ENCODE measurements at regions not wholly inside any gene's neighbourhood (a gene's known extent, or its start where the extent isn't known, plus 50 kb on each side); places are given as distances from the start of the nearest gene placed in this dataset.
"Not testable (repeated sequence)": the region's sequence is repeated elsewhere in the genome, so short reads cannot be mapped to it uniquely, and the experiment has no call there.

- H3K4me3 ChIP-seq (ENCODE audit: low read length in 2 of 2) = peak overlapping the region in 1 of 2 donors; percentile 62
- H4K91ac ChIP-seq (ENCODE audit: low read depth, low read length, poor library complexity) = no peak overlapping the region
- H2AK5ac ChIP-seq (ENCODE audit: low read depth, low read length) = peak overlapping the region; percentile 52
- no peak overlapping the region for H3K27ac ChIP-seq (replicated peaks; ENCODE audit: low read length)
- H3K23ac ChIP-seq (ENCODE audit: low read depth, low read length, poor library complexity) = no peak overlapping the region
- no peaks in the 10 kb centered on the region for H3K9me3 ChIP-seq (replicated peaks in 1 of 2; ENCODE audit: control insufficient read depth in 2 of 2, insufficient read depth in 1 of 2, low read depth in 1 of 2, low read length in 2 of 2)
- no peak overlapping the region for H4K8ac ChIP-seq (ENCODE audit: low read depth, low read length)
- no peak overlapping the region for H2BK12ac ChIP-seq (ENCODE audit: low read length)
- no peaks in the 10 kb centered on the region for H3K4me1 ChIP-seq (ENCODE audit: control insufficient read depth in 2 of 2, insufficient read depth in 1 of 2, low read depth in 1 of 2, low read length in 2 of 2)
- H3K4ac ChIP-seq (ENCODE audit: low read length) = no peak overlapping the region
- WGBS, 2 donors (ENCODE audit: extremely low coverage in 2 of 2, insufficient read length in 2 of 2, insufficient replicate concordance in 1 of 2) = no CpG with 5 or more reads among the region's 13 CpGs
- H2AFZ ChIP-seq (ENCODE audit: low read length) = no peak overlapping the region
- no peak overlapping the region for H2BK120ac ChIP-seq (ENCODE audit: low read depth, low read length)
- H3K4me2 ChIP-seq (ENCODE audit: insufficient read depth, low read length, poor library complexity, severe bottlenecking) = no peak overlapping the region
- H2BK5ac ChIP-seq (ENCODE audit: low read length) = no peak overlapping the region
- H2BK15ac ChIP-seq (ENCODE audit: low read length) = no peak overlapping the region
- H3K9ac ChIP-seq (ENCODE audit: low read depth, low read length, poor library complexity) = no peak overlapping the region
- H3K36me3 ChIP-seq (replicated peaks in 1 of 2; ENCODE audit: control insufficient read depth in 2 of 2, insufficient read depth in 2 of 2, low read length in 2 of 2) = no peaks in the 10 kb centered on the region
- DNase-seq (ENCODE audit: low spot score) = no peak
- no peak overlapping the region for H3K14ac ChIP-seq (ENCODE audit: low read length)
- peak overlapping the region; percentile 83 for H3K18ac ChIP-seq (ENCODE audit: low read length)
- no peaks in the 10 kb centered on the region for H3K27me3 ChIP-seq (ENCODE audit: control insufficient read depth in 3 of 3, insufficient read depth in 3 of 3, low read depth in 1 of 3, low read length in 3 of 3)
- H3K79me1 ChIP-seq (ENCODE audit: low read depth, low read length) = no peaks in the 10 kb centered on the region
Measured at GRCh38 chr7:152502813-152503790, 67.3 kb upstream of the KMT2C start.

- Histone ChIP-seq H3K9ac (ENCODE audit: low read depth, low read length, poor library complexity) (no peak overlapping the region), H3K4me3 (ENCODE audit: low read length in 2 of 2) (no peak overlapping the region), H3K27me3 (ENCODE audit: control insufficient read depth in 3 of 3, insufficient read depth in 3 of 3, low read depth in 1 of 3, low read length in 3 of 3) (no peaks in the 10 kb centered on the region), H3K27ac (replicated peaks; ENCODE audit: low read length) (no peak overlapping the region), H3K14ac (ENCODE audit: low read length) (no peak overlapping the region), H2BK15ac (ENCODE audit: low read length) (no peak overlapping the region), H3K9me3 (replicated peaks in 1 of 2; ENCODE audit: control insufficient read depth in 2 of 2, insufficient read depth in 1 of 2, low read depth in 1 of 2, low read length in 2 of 2) (no peaks in the 10 kb centered on the region), H3K36me3 (replicated peaks in 1 of 2; ENCODE audit: control insufficient read depth in 2 of 2, insufficient read depth in 2 of 2, low read length in 2 of 2) (no peaks in the 10 kb centered on the region), H3K23ac (ENCODE audit: low read depth, low read length, poor library complexity) (no peak overlapping the region), H4K8ac (ENCODE audit: low read depth, low read length) (no peak overlapping the region), H3K4me2 (ENCODE audit: insufficient read depth, low read length, poor library complexity, severe bottlenecking) (no peak overlapping the region), H2AK5ac (ENCODE audit: low read depth, low read length) (no peak overlapping the region), H3K4ac (ENCODE audit: low read length) (no peak overlapping the region), H2BK5ac (ENCODE audit: low read length) (no peak overlapping the region), H3K18ac (ENCODE audit: low read length) (no peak overlapping the region), H3K79me1 (ENCODE audit: low read depth, low read length) (no peaks in the 10 kb centered on the region), H3K4me1 (ENCODE audit: control insufficient read depth in 2 of 2, insufficient read depth in 1 of 2, low read depth in 1 of 2, low read length in 2 of 2) (no peaks in the 10 kb centered on the region), H4K91ac (ENCODE audit: low read depth, low read length, poor library complexity) (no peak overlapping the region), H2AFZ (ENCODE audit: low read length) (no peak overlapping the region), H2BK120ac (ENCODE audit: low read depth, low read length) (no peak overlapping the region), H2BK12ac (ENCODE audit: low read length) (no peak overlapping the region)
- no peak for DNase-seq (ENCODE audit: low spot score)
- WGBS, 2 donors (ENCODE audit: extremely low coverage in 2 of 2, insufficient read length in 2 of 2, insufficient replicate concordance in 1 of 2) = no CpG with 5 or more reads among the region's 3 CpGs
Measured at GRCh38 chr7:152501506-152501905, 65.7 kb upstream of the KMT2C start.

- not testable (repeated sequence) for H3K4ac ChIP-seq (ENCODE audit: low read length); H3K27me3 ChIP-seq (ENCODE audit: control insufficient read depth in 3 of 3, insufficient read depth in 3 of 3, low read depth in 1 of 3, low read length in 3 of 3); H4K8ac ChIP-seq (ENCODE audit: low read depth, low read length); H3K4me3 ChIP-seq (ENCODE audit: low read length in 2 of 2); H3K36me3 ChIP-seq (replicated peaks in 1 of 2; ENCODE audit: control insufficient read depth in 2 of 2, insufficient read depth in 2 of 2, low read length in 2 of 2); DNase-seq (ENCODE audit: low spot score); H3K9ac ChIP-seq (ENCODE audit: low read depth, low read length, poor library complexity); H3K18ac ChIP-seq (ENCODE audit: low read length); H2AK5ac ChIP-seq (ENCODE audit: low read depth, low read length); H3K9me3 ChIP-seq (replicated peaks in 1 of 2; ENCODE audit: control insufficient read depth in 2 of 2, insufficient read depth in 1 of 2, low read depth in 1 of 2, low read length in 2 of 2); H2BK120ac ChIP-seq (ENCODE audit: low read depth, low read length); H3K23ac ChIP-seq (ENCODE audit: low read depth, low read length, poor library complexity); H2BK5ac ChIP-seq (ENCODE audit: low read length); H3K14ac ChIP-seq (ENCODE audit: low read length); H2BK15ac ChIP-seq (ENCODE audit: low read length); H3K79me1 ChIP-seq (ENCODE audit: low read depth, low read length); H2AFZ ChIP-seq (ENCODE audit: low read length); H2BK12ac ChIP-seq (ENCODE audit: low read length); H3K4me1 ChIP-seq (ENCODE audit: control insufficient read depth in 2 of 2, insufficient read depth in 1 of 2, low read depth in 1 of 2, low read length in 2 of 2); H3K4me2 ChIP-seq (ENCODE audit: insufficient read depth, low read length, poor library complexity, severe bottlenecking); H4K91ac ChIP-seq (ENCODE audit: low read depth, low read length, poor library complexity); H3K27ac ChIP-seq (replicated peaks; ENCODE audit: low read length)
- no CpG with 5 or more reads among the region's 2 CpGs for WGBS, 2 donors (ENCODE audit: extremely low coverage in 2 of 2, insufficient read length in 2 of 2, insufficient replicate concordance in 1 of 2)
Measured at GRCh38 chr7:152499969-152500368, 64.2 kb upstream of the KMT2C start.

GRCh38 chr7:152495867-152496266 is 60.1 kb upstream of the KMT2C start:
- H2AFZ ChIP-seq (ENCODE audit: low read length) = no peak overlapping the region
- no peak overlapping the region for H3K4me2 ChIP-seq (ENCODE audit: insufficient read depth, low read length, poor library complexity, severe bottlenecking)
- H4K8ac ChIP-seq (ENCODE audit: low read depth, low read length) = no peak overlapping the region
- H3K4me3 ChIP-seq (ENCODE audit: low read length in 2 of 2) = no peak overlapping the region
- H3K79me1 ChIP-seq (ENCODE audit: low read depth, low read length) = no peaks in the 10 kb centered on the region
- H2BK5ac ChIP-seq (ENCODE audit: low read length) = no peak overlapping the region
- H3K27me3 ChIP-seq (ENCODE audit: control insufficient read depth in 3 of 3, insufficient read depth in 3 of 3, low read depth in 1 of 3, low read length in 3 of 3) = no peaks in the 10 kb centered on the region
- H3K4me1 ChIP-seq (ENCODE audit: control insufficient read depth in 2 of 2, insufficient read depth in 1 of 2, low read depth in 1 of 2, low read length in 2 of 2) = no peaks in the 10 kb centered on the region
- no peak overlapping the region for H4K91ac ChIP-seq (ENCODE audit: low read depth, low read length, poor library complexity)
- H3K4ac ChIP-seq (ENCODE audit: low read length) = no peak overlapping the region
- H3K14ac ChIP-seq (ENCODE audit: low read length) = no peak overlapping the region
- H3K36me3 ChIP-seq (replicated peaks in 1 of 2; ENCODE audit: control insufficient read depth in 2 of 2, insufficient read depth in 2 of 2, low read length in 2 of 2) = no peaks in the 10 kb centered on the region
- no peak overlapping the region for H3K9ac ChIP-seq (ENCODE audit: low read depth, low read length, poor library complexity)
- no peak overlapping the region for H3K23ac ChIP-seq (ENCODE audit: low read depth, low read length, poor library complexity)
- no CpG with 5 or more reads among the region's 2 CpGs for WGBS, 2 donors (ENCODE audit: extremely low coverage in 2 of 2, insufficient read length in 2 of 2, insufficient replicate concordance in 1 of 2)
- no peak overlapping the region for H2BK12ac ChIP-seq (ENCODE audit: low read length)
- H3K27ac ChIP-seq (replicated peaks; ENCODE audit: low read length) = no peak overlapping the region
- no peak overlapping the region for H3K18ac ChIP-seq (ENCODE audit: low read length)
- H2BK120ac ChIP-seq (ENCODE audit: low read depth, low read length) = no peak overlapping the region
- H2AK5ac ChIP-seq (ENCODE audit: low read depth, low read length) = no peak overlapping the region
- H2BK15ac ChIP-seq (ENCODE audit: low read length) = no peak overlapping the region
- DNase-seq (ENCODE audit: low spot score) = no peak
- H3K9me3 ChIP-seq (replicated peaks in 1 of 2; ENCODE audit: control insufficient read depth in 2 of 2, insufficient read depth in 1 of 2, low read depth in 1 of 2, low read length in 2 of 2) = no peaks in the 10 kb centered on the region
